Prostate gland (tissue), 2 donors: ENCODE measurements at regions not wholly inside any gene's neighbourhood (a gene's known extent, or its start where the extent isn't known, plus 50 kb on each side); places are given as distances from the start of the nearest gene placed in this dataset.

ENCODE experiments used
- CTCF ChIP-seq, 4 experiments: fragments of 200-600 bp in 2 of 4; fragments of 450-650 bp in 2 of 4; sonication (generic) in 2 of 4; IDR thresholded peaks; 1 replicate in 3 of 4; 2 replicates in 1 of 4; pipeline ENCODE4 v1.5.1; 2016 to 2019; ENCODE audit warnings: antibody characterized with exemption in 4 of 4, mild to moderate bottlenecking in 2 of 4, moderate library complexity in 2 of 4
- POLR2AphosphoS5 ChIP-seq: sonication (generic); formaldehyde crosslinking; IDR thresholded peaks from one replicate; pipeline ENCODE4 v1.6.1; 2017; ENCODE audit warnings: antibody characterized with exemption

- TF ChIP-seq CTCF (IDR thresholded peaks at IDR 0.05) (no peak), POLR2AphosphoS5 (no peak)
Measured at GRCh38 chr6:121579478-121579877, 144.0 kb downstream of the GJA1 start.
